GM12873 (cell line): ENCODE measurements at regions not wholly inside any gene's neighbourhood (a gene's known extent, or its start where the extent isn't known, plus 50 kb on each side); places are given as distances from the start of the nearest gene placed in this dataset.

Source experiments
- CTCF ChIP-seq: IDR thresholded peaks from 2 replicates; pipeline ENCODE4 v1.5.1; 2012; ENCODE audit warnings: low read depth, mild to moderate bottlenecking, moderate library complexity, low read length, control low read depth; ENCODE audit not compliant: insufficient read depth; ENCODE audit errors: missing control alignments

DNA sequence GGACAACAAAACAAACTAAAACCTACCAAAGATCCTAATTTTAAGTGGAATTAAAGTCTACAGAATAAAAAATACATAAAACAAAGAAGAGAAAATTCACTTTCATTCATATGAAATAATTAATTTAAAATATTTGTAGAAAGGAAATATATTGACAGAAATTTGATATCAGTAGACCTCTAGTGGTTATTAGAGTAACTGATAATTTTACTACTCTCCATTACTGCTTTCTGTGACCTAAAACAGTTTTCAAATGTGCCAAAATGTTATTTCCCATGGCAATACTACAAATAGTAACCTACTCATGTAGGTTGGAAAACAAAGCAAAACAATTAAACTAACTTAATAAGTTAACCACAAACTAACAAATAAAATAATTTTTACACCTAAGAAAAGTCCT is 147.1 kb downstream of the NOL4 start:
- TF ChIP-seq CTCF: no peak

GRCh38 chr18:34075963-34076860 is 148.5 kb downstream of the NOL4 start:
- TF ChIP-seq CTCF: no peak

GRCh38 chr18:34061226-34061625 is 163.5 kb downstream of the NOL4 start:
- no peak for TF ChIP-seq CTCF

DNA sequence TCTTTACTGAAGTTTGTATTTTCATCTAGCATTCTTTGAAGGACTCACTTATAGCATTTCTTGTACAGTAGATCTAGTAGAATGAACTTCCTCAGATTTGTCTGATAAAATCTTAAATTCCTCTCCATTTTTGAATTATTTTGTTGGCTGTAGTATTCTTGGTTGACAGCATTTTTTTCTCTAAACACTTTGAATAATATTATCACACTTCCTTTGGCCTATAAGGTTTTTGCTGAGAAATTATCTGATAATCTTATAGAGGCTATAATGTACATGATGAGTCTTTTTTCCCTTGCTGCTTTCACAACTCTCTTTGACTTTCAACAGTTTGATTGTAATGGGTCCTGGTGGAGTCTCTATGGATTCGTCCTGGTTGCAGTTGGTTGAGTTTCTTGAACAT is 169.5 kb downstream of the NOL4 start:
- no peak for TF ChIP-seq CTCF

DNA sequence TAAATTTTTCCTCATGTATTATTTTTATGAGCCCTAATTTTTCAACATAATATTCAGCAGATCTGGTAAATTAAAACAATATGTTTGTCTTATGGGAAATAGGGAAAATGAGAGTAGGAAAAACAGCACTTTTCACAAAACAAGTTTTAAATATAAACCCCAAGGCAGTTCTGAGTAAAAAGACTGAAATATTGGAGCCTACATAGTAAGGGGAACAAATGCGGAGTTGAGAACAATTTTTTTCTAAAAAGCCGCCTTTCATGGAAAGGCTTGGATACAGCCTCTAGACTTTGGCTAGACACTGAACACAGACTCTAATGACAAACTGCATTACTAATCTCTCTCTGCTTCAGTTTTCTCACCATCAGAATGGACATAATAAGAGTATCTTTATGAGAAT is 174.1 kb downstream of the NOL4 start:
- TF ChIP-seq CTCF: no peak

- TF ChIP-seq CTCF: no peak
Measured at GRCh38 chr18:34049511-34049910, 175.2 kb downstream of the NOL4 start.

DNA sequence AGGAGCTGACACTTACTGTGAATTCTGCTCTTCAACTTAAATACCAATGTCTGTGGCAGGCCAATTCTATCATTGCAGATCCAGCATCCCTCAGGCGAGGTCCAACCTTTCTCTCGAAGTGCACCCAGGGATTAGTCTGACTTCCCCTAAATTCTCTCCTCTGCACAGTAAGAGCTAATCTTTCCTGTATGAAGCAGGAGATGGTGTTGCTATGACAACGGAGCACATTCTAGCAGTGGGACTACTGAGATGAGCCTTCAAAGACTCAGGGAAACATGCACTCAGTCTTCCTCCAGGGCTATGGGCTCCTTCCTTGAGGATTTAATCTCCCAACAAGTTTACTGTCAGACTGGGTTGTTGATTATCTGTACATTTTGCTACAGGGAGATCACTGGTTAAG is 176.3 kb downstream of the NOL4 start:
- TF ChIP-seq CTCF: no peak
